Karpas-422 (cell line): ENCODE measurements at regions not wholly inside any gene's neighbourhood (a gene's known extent, or its start where the extent isn't known, plus 50 kb on each side); places are given as distances from the start of the nearest gene placed in this dataset.
"Not testable (repeated sequence)": the region's sequence is repeated elsewhere in the genome, so short reads cannot be mapped to it uniquely, and the experiment has no call there.

Experiments used
- DNase-seq: peaks from one replicate; pipeline ENCODE4 v3.0.0-alpha.2; 2015
- H2AFZ ChIP-seq: fragments of 200-600 bp; sonication (generic); 2 replicates; pipeline ENCODE4 v1.6.1; 2014; ENCODE audit warnings: antibody characterized with exemption, low read length, mixed read lengths
- H3K27ac ChIP-seq: fragments of 200-600 bp; sonication (generic); 2 replicates; pipeline ENCODE4 v1.5.1; 2014; ENCODE audit warnings: mild to moderate bottlenecking, low read length, moderate library complexity
- H3K27me3 ChIP-seq: fragments of 200-600 bp; sonication (generic); 2 replicates; pipeline ENCODE4 v1.6.1; 2014; ENCODE audit warnings: low read length, mixed read lengths
- H3K36me3 ChIP-seq: fragments of 200-600 bp; sonication (generic); 2 replicates; pipeline ENCODE4 v1.6.1; 2014; ENCODE audit warnings: low read length, mixed read lengths; ENCODE audit not compliant: insufficient read depth
- H3K4me1 ChIP-seq: fragments of 200-600 bp; sonication (generic); 2 replicates; pipeline ENCODE4 v1.6.1; 2014; ENCODE audit warnings: mild to moderate bottlenecking, low read length, mixed read lengths
- H3K4me2 ChIP-seq: fragments of 200-600 bp; sonication (generic); 2 replicates; pipeline ENCODE4 v1.6.1; 2014; ENCODE audit warnings: low read length, low read depth, mild to moderate bottlenecking; ENCODE audit not compliant: poor library complexity, severe bottlenecking
- H3K4me3 ChIP-seq: fragments of 200-600 bp; sonication (generic); 2 replicates; pipeline ENCODE4 v1.5.1; 2014; ENCODE audit warnings: mild to moderate bottlenecking, antibody characterized with exemption, low read length, mixed read lengths
- H3K79me2 ChIP-seq: fragments of 200-600 bp; sonication (generic); 2 replicates; pipeline ENCODE4 v1.6.1; 2014; ENCODE audit warnings: mild to moderate bottlenecking, low read length, mixed read lengths
- H3K9ac ChIP-seq: fragments of 200-600 bp; sonication (generic); 2 replicates; pipeline ENCODE4 v1.6.0; 2014; ENCODE audit warnings: low read length
- H3K9me2 ChIP-seq: fragments of 200-600 bp; sonication (generic), shearing (Covaris generic); replicated peaks from 2 replicates; pipeline ENCODE4 v1.6.0; 2014; ENCODE audit warnings: mild to moderate bottlenecking, low read length, moderate library complexity; ENCODE audit not compliant: insufficient read depth
- H3K9me3 ChIP-seq: fragments of 300-700, 200-600 bp; sonication (generic); 2 replicates; pipeline ENCODE4 v1.6.1; 2014; ENCODE audit warnings: low read length, mixed read lengths
- H4K20me1 ChIP-seq: fragments of 200-600 bp; sonication (generic); 2 replicates; pipeline ENCODE4 v1.6.1; 2014; ENCODE audit warnings: mild to moderate bottlenecking, antibody characterized with exemption, low read length, low read depth; ENCODE audit not compliant: insufficient read depth

GRCh38 chr13:52324831-52325230 lies 81.1 kb downstream of the THSD1 start:
- not testable (repeated sequence) for H3K9me3 ChIP-seq, H3K27ac ChIP-seq, DNase-seq, H3K36me3 ChIP-seq, H3K79me2 ChIP-seq, H2AFZ ChIP-seq, H4K20me1 ChIP-seq, H3K4me1 ChIP-seq, H3K4me3 ChIP-seq, H3K4me2 ChIP-seq, H3K27me3 ChIP-seq, H3K9ac ChIP-seq, H3K9me2 ChIP-seq

GRCh38 chr13:52319876-52320275 lies 86.1 kb downstream of the THSD1 start:
- no peaks in the 10 kb centered on the region for H3K9me3 ChIP-seq
- H3K4me2 ChIP-seq: no peak overlapping the region
- H3K9me2 ChIP-seq: no peaks in the 10 kb centered on the region
- H3K27me3 ChIP-seq: no peaks in the 10 kb centered on the region
- H2AFZ ChIP-seq: no peak overlapping the region
- H3K79me2 ChIP-seq: no peaks in the 10 kb centered on the region
- no peak overlapping the region for H3K9ac ChIP-seq
- no peaks in the 10 kb centered on the region for H3K4me1 ChIP-seq
- no peak for DNase-seq
- no peaks in the 10 kb centered on the region for H3K36me3 ChIP-seq
- H3K27ac ChIP-seq: no peak overlapping the region
- H4K20me1 ChIP-seq: no peaks in the 10 kb centered on the region
- no peak overlapping the region for H3K4me3 ChIP-seq

GRCh38 chr13:52309833-52310232 lies 96.1 kb downstream of the THSD1 start:
- H3K9me2 ChIP-seq, H3K4me1 ChIP-seq, H2AFZ ChIP-seq, H3K9ac ChIP-seq, H3K9me3 ChIP-seq, H3K79me2 ChIP-seq, H3K27ac ChIP-seq, H3K4me3 ChIP-seq, H4K20me1 ChIP-seq, DNase-seq, H3K27me3 ChIP-seq, H3K36me3 ChIP-seq, H3K4me2 ChIP-seq: not testable (repeated sequence)

- not testable (repeated sequence) for H4K20me1 ChIP-seq, H3K79me2 ChIP-seq, H3K27me3 ChIP-seq, H3K36me3 ChIP-seq, H3K4me2 ChIP-seq, DNase-seq, H3K4me1 ChIP-seq, H3K9me2 ChIP-seq, H2AFZ ChIP-seq, H3K27ac ChIP-seq, H3K4me3 ChIP-seq, H3K9ac ChIP-seq, H3K9me3 ChIP-seq
These were observed 99.6 kb downstream of the THSD1 start for GRCh38 chr13:52306336-52306735.

- H3K9ac ChIP-seq, H3K4me2 ChIP-seq, H3K36me3 ChIP-seq, DNase-seq, H3K9me3 ChIP-seq, H3K4me1 ChIP-seq, H2AFZ ChIP-seq, H3K27me3 ChIP-seq, H3K9me2 ChIP-seq, H3K4me3 ChIP-seq, H3K79me2 ChIP-seq, H4K20me1 ChIP-seq, H3K27ac ChIP-seq: not testable (repeated sequence)
These were observed 102.9 kb downstream of the THSD1 start for GRCh38 chr13:52303098-52303497.

GRCh38 chr13:52302688-52303087 lies 103.3 kb downstream of the THSD1 start:
- H4K20me1 ChIP-seq, H3K4me3 ChIP-seq, H3K9ac ChIP-seq, H3K4me2 ChIP-seq, H3K27me3 ChIP-seq, H3K36me3 ChIP-seq, H3K4me1 ChIP-seq, H2AFZ ChIP-seq, DNase-seq, H3K9me3 ChIP-seq, H3K27ac ChIP-seq, H3K9me2 ChIP-seq, H3K79me2 ChIP-seq: not testable (repeated sequence)

GRCh38 chr13:52301810-52302400 lies 104.1 kb downstream of the THSD1 start:
- H3K27ac ChIP-seq, DNase-seq, H4K20me1 ChIP-seq, H3K9ac ChIP-seq, H3K9me2 ChIP-seq, H3K4me2 ChIP-seq, H3K4me3 ChIP-seq, H3K36me3 ChIP-seq, H3K79me2 ChIP-seq, H3K9me3 ChIP-seq, H3K27me3 ChIP-seq, H3K4me1 ChIP-seq, H2AFZ ChIP-seq: not testable (repeated sequence)

- H3K9me2 ChIP-seq, H3K27ac ChIP-seq, H3K79me2 ChIP-seq, H3K4me3 ChIP-seq, H2AFZ ChIP-seq, H3K4me1 ChIP-seq, H3K27me3 ChIP-seq, H4K20me1 ChIP-seq, H3K36me3 ChIP-seq, H3K4me2 ChIP-seq, H3K9me3 ChIP-seq, H3K9ac ChIP-seq, DNase-seq: not testable (repeated sequence)
These were observed 107.8 kb downstream of the THSD1 start for GRCh38 chr13:52298079-52298661.

- not testable (repeated sequence) for H3K36me3 ChIP-seq, H3K9me2 ChIP-seq, H3K9me3 ChIP-seq, H3K4me2 ChIP-seq, H4K20me1 ChIP-seq, H3K27me3 ChIP-seq, H3K9ac ChIP-seq, H3K4me1 ChIP-seq, H2AFZ ChIP-seq, H3K27ac ChIP-seq, H3K79me2 ChIP-seq, DNase-seq, H3K4me3 ChIP-seq
These were observed 117.1 kb downstream of the THSD1 start for GRCh38 chr13:52288891-52289290.
